Fibroblast of mammary gland (primary cell): ENCODE measurements at regions not wholly inside any gene's neighbourhood (a gene's known extent, or its start where the extent isn't known, plus 50 kb on each side); places are given as distances from the start of the nearest gene placed in this dataset.

Source experiments
- DNase-seq: peaks from one replicate; pipeline ENCODE4 v3.0.0-alpha.2; 2010; ENCODE audit warnings: low read depth
- H3K4me3 ChIP-seq: 2 replicates; pipeline ENCODE4 v1.5.1; 2011; ENCODE audit warnings: low read depth, mild to moderate bottlenecking, low read length, moderate library complexity; ENCODE audit not compliant: control insufficient read depth
- CTCF ChIP-seq: conservative IDR thresholded peaks from 2 replicates; pipeline ENCODE4 v1.5.1; 2011; ENCODE audit warnings: low read depth, low read length, inconsistent platforms; ENCODE audit not compliant: control insufficient read depth, insufficient read depth

GRCh38 chr6:166712286-166713228 is 85.5 kb upstream of the RPS6KA2 start:
- H3K4me3 ChIP-seq, result no peak overlapping the region
- no peak for DNase-seq
- TF ChIP-seq CTCF, result no peak

GRCh38 chr6:166710084-166710483 is 83.0 kb upstream of the RPS6KA2 start:
- TF ChIP-seq CTCF, result no peak
- no peak for DNase-seq
- H3K4me3 ChIP-seq, result no peak overlapping the region

- DNase-seq, result no peak
- no peak for TF ChIP-seq CTCF
- H3K4me3 ChIP-seq, result no peak overlapping the region
Measured at GRCh38 chr6:166708460-166708859, 81.4 kb upstream of the RPS6KA2 start.

GRCh38 chr6:166707045-166707444 is 80.0 kb upstream of the RPS6KA2 start:
- peak; percentile 31 for DNase-seq
- peak; percentile 54 for TF ChIP-seq CTCF
- H3K4me3 ChIP-seq, result no peak overlapping the region

GRCh38 chr6:166705069-166705468 is 78.0 kb upstream of the RPS6KA2 start:
- H3K4me3 ChIP-seq, result no peak overlapping the region
- peak; percentile 36 for DNase-seq
- no peak for TF ChIP-seq CTCF

GRCh38 chr6:166704171-166704570 is 77.1 kb upstream of the RPS6KA2 start:
- DNase-seq, result no peak
- no peak for TF ChIP-seq CTCF
- H3K4me3 ChIP-seq, result no peak overlapping the region
